NT2/D1 (cell line): ENCODE measurements at regions not wholly inside any gene's neighbourhood (a gene's known extent, or its start where the extent isn't known, plus 50 kb on each side); places are given as distances from the start of the nearest gene placed in this dataset.

Experiments
- DNase-seq: peaks from one replicate; pipeline ENCODE4 v3.0.0-alpha.2; 2011; ENCODE audit warnings: low read depth, low spot score
- H3K27me3 ChIP-seq: 2 replicates; pipeline ENCODE4 v1.6.0; 2011; ENCODE audit warnings: mild to moderate bottlenecking; ENCODE audit not compliant: insufficient read length, insufficient read depth
- H3K36me3 ChIP-seq: 2 replicates; pipeline ENCODE4 v1.6.1; 2011; ENCODE audit warnings: mild to moderate bottlenecking, low read length, mixed read lengths; ENCODE audit not compliant: insufficient read depth, insufficient read length
- H3K4me1 ChIP-seq: 2 replicates; pipeline ENCODE4 v1.5.1; 2011; ENCODE audit not compliant: insufficient read depth, insufficient read length
- H3K4me3 ChIP-seq: 2 replicates; pipeline ENCODE4 v1.5.1; 2011; ENCODE audit warnings: low read depth; ENCODE audit not compliant: insufficient read length
- H3K9ac ChIP-seq: 2 replicates; pipeline ENCODE4 v1.6.0; 2011; ENCODE audit warnings: low read depth; ENCODE audit not compliant: insufficient read length
- H3K9me3 ChIP-seq: 2 replicates; pipeline ENCODE4 v1.5.1; 2011; ENCODE audit warnings: mild to moderate bottlenecking, low read length; ENCODE audit not compliant: insufficient read depth
- SUZ12 ChIP-seq: IDR thresholded peaks from 2 replicates; pipeline ENCODE4 v1.6.1; 2011; ENCODE audit not compliant: insufficient read length, insufficient read depth; ENCODE audit errors: extremely low read depth
- YY1 ChIP-seq: IDR thresholded peaks from 2 replicates; pipeline ENCODE4 v1.6.1; 2011; ENCODE audit not compliant: insufficient read length, insufficient read depth
- ZNF274 ChIP-seq: IDR thresholded peaks from 2 replicates; pipeline ENCODE4 v1.6.1; 2011; ENCODE audit warnings: mild to moderate bottlenecking, low read depth, low read length

DNA sequence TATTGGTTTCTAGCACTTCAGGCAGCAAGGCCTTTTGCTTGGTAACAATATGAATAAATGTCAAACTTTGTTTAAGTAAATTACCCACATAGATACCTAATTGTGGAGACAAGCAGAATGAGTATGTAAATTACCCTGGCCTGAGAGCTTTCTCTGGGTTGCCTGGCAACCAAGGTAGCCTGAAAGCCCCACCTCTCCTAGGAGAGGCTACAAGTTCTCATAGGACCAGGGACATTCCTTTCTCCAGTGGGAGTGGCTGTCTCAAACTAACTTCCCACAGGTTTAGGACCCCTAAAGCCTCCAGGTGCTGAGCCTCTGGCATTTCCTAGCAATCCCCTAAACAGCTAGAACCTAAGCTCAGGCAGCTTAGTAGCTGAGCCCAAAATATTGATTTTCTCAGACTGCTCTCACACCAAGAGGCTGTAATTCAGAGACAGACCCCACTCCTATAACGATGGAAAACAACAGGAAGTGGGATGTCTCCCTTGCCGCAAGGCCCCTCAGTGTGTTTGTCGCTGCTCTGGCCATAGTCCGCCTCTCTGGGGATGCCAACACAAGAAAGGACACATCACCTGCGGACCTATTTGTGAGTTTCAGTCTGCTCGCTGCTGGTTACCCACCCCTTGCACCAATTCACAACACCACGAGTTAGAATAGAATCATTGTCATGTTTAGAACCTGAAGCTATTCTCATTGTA, 207.3 kb downstream of the DLEU7 start:
- no peak for TF ChIP-seq SUZ12
- no peak for TF ChIP-seq ZNF274
- TF ChIP-seq YY1: no peak
- Histone ChIP-seq H3K4me1 (no peaks in the 10 kb centered on the region), H3K9ac (no peak overlapping the region), H3K9me3 (no peaks in the 10 kb centered on the region), H3K27me3 (no peaks in the 10 kb centered on the region), H3K4me3 (no peak overlapping the region), H3K36me3 (no peaks in the 10 kb centered on the region)
- DNase-seq: peak; percentile 58

DNA sequence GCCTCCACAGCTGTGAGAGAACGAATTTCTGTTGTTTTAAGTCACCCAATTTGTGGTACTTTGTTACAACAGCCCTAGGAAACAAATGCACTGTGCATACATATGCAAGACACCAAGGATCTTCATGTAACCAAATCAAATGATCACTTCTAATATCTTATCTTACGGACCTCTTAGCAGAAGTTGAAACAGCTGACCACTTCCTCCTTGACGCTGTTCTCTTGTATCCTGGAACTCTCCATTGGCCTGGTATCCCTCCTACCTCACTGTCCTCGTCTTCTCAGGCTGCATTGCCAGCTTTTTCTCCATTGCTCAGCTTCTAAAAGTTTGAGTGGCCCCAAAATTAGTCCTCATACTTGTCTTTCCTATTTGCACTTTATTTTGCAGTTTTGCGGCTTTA, 200.4 kb downstream of the DLEU7 start:
- no peaks in the 10 kb centered on the region for H3K27me3 ChIP-seq
- no peaks in the 10 kb centered on the region for H3K9me3 ChIP-seq
- DNase-seq: no peak
- H3K9ac ChIP-seq: no peak overlapping the region
- TF ChIP-seq SUZ12: no peak
- TF ChIP-seq YY1: no peak
- TF ChIP-seq ZNF274: no peak
- H3K4me1 ChIP-seq: no peaks in the 10 kb centered on the region
- no peaks in the 10 kb centered on the region for H3K36me3 ChIP-seq
- no peak overlapping the region for H3K4me3 ChIP-seq

DNA sequence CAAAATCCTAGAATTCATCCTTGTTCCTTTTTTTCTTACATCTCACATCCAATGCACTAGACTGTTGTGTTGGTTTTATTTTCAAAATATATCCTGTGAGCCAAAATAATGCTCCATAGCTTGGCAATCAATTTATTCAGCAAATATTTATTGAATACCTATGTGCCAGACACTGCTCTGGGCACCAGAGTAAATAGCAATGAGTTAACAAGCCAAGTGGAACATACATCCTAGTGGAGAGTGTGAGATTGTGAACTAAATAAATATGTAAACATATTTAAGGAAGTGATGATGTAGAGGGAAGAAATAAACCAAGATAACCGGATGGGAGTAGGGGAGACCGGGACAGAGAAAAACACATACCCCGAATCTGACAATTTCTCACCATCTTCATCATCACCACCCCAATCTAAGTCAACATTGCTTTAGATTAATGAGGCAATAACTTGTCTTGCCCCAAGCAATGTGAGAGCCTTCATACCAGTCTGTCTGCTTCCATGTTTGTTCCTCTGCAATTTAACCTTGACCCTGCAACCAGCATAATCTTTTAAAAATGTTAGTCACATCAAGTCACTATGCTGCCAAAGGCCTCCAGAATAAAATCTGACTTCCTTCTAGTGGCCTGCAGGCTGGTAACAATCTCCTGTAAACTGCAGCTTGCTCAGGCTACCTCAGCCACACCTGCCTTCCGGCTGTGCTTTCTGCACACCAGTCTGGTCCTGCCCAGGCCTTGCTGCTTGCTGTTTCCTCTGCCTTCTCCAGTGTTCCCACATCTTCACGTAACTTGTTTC, 199.2 kb downstream of the DLEU7 start:
- Histone ChIP-seq H3K4me1 (no peaks in the 10 kb centered on the region), H3K36me3 (no peaks in the 10 kb centered on the region), H3K9me3 (no peaks in the 10 kb centered on the region), H3K9ac (no peak overlapping the region), H3K4me3 (no peak overlapping the region), H3K27me3 (no peaks in the 10 kb centered on the region)
- TF ChIP-seq ZNF274 (no peak), SUZ12 (no peak), YY1 (no peak)
- no peak for DNase-seq

DNA sequence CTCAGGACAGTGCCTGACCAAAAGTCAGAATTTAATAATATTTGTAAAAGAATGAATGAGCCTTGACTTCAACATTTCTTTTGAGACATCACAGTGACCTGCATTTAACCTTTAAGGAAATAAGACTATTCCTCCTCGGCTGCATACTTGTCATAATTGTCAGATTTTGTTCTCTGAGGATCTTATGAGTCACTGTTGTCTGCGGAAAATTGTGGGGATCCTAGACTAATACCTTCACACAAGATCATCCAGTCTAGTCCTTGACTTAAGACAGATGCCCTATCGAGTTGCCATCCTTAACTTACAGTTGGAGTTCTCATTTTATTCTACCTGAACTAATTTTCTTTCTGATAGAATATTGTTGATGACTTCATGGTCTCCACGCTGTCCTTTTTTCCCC, 198.4 kb downstream of the DLEU7 start:
- Histone ChIP-seq H3K27me3 (no peaks in the 10 kb centered on the region), H3K9me3 (no peaks in the 10 kb centered on the region), H3K9ac (no peak overlapping the region), H3K4me3 (no peak overlapping the region), H3K36me3 (no peaks in the 10 kb centered on the region), H3K4me1 (no peaks in the 10 kb centered on the region)
- no peak for DNase-seq
- TF ChIP-seq YY1: no peak
- TF ChIP-seq ZNF274: no peak
- no peak for TF ChIP-seq SUZ12

DNA sequence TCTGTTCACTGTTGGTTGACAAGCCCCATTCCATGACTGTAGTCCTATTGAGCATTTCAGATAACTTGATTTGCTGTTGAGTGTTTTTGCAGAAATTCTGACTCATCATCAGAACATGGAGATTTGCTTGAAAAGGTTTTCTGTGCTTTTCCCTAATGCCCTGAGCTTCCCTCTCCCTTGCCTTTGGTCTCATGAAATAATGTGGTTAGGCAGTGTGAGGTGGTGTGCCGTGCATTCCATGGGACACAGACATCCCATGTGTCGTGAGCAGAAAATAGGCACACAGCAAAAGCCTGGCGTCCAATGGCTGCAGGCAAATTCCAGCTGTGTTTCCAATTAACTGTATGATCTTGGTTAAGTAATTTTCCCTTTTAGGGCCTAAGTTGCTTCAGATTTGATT, 197.4 kb downstream of the DLEU7 start:
- TF ChIP-seq SUZ12: no peak
- TF ChIP-seq YY1: no peak
- TF ChIP-seq ZNF274: no peak
- H3K4me3 ChIP-seq: no peak overlapping the region
- no peak overlapping the region for H3K9ac ChIP-seq
- DNase-seq: no peak
- H3K36me3 ChIP-seq: no peaks in the 10 kb centered on the region
- no peaks in the 10 kb centered on the region for H3K9me3 ChIP-seq
- H3K27me3 ChIP-seq: no peaks in the 10 kb centered on the region
- no peaks in the 10 kb centered on the region for H3K4me1 ChIP-seq

GRCh38 chr13:50649211-50649610, 194.3 kb downstream of the DLEU7 start:
- Histone ChIP-seq H3K9me3 (no peaks in the 10 kb centered on the region), H3K36me3 (no peaks in the 10 kb centered on the region), H3K9ac (no peak overlapping the region), H3K27me3 (no peaks in the 10 kb centered on the region), H3K4me3 (no peak overlapping the region), H3K4me1 (no peaks in the 10 kb centered on the region)
- DNase-seq: no peak
- TF ChIP-seq YY1 (no peak), ZNF274 (no peak)
